Head of caudate nucleus (tissue), 42 donors: ENCODE measurements at regions not wholly inside any gene's neighbourhood (a gene's known extent, or its start where the extent isn't known, plus 50 kb on each side); places are given as distances from the start of the nearest gene placed in this dataset.

Experiments used
- DNase-seq, 42 donors: peaks; one replicate each; pipeline versions ENCODE4 v3.0.0 to v3.0.0-alpha.2; 2020 to 2021; ENCODE audit warnings: mixed read lengths in 7 of 42
- intact Hi-C: fragments of 100-400 bp; cut with DNase I; formaldehyde crosslinking; loops from one replicate; pipeline ENCODE4 v1.15.0; 2022

GRCh38 chr13:73157031-73157430, 98.2 kb downstream of the KLF5 start:
- intact Hi-C loops, result no loop called here
- no peak for DNase-seq

GRCh38 chr13:73146707-73147106, 87.9 kb downstream of the KLF5 start:
- intact Hi-C loops, result no loop called here
- no peak for DNase-seq

GRCh38 chr13:73142071-73142470, 83.3 kb downstream of the KLF5 start:
- no peak for DNase-seq
- intact Hi-C loops, result no loop called here

- DNase-seq, result no peak
- intact Hi-C loops, result no loop called here
Observed at GRCh38 chr13:73141292-73141771, 82.5 kb downstream of the KLF5 start.

- no peak for DNase-seq
- intact Hi-C loops, result no loop called here
Observed at GRCh38 chr13:73140801-73141200, 82.0 kb downstream of the KLF5 start.

- no peak for DNase-seq
- intact Hi-C loops, result no loop called here
Observed at GRCh38 chr13:73138638-73139491, 80.1 kb downstream of the KLF5 start.

- DNase-seq, result no peak
- intact Hi-C loops, result no loop called here
Observed at GRCh38 chr13:73138276-73138637, 79.5 kb downstream of the KLF5 start.

- no peak for DNase-seq
- intact Hi-C loops, result no loop called here
Observed at GRCh38 chr13:73136776-73137175, 78.0 kb downstream of the KLF5 start.

- DNase-seq, result no peak
- intact Hi-C loops, result no loop called here
Observed at GRCh38 chr13:73133531-73133930, 74.7 kb downstream of the KLF5 start.

GRCh38 chr13:73131247-73131646, 72.4 kb downstream of the KLF5 start:
- DNase-seq, result no peak
- intact Hi-C loops, result no loop called here

- DNase-seq, result no peak
- intact Hi-C loops, result no loop called here
Observed at GRCh38 chr13:73129023-73129422, 70.2 kb downstream of the KLF5 start.
